ENCODE measurements at regions not wholly inside any gene's neighbourhood (a gene's known extent, or its start where the extent isn't known, plus 50 kb on each side); places are given as distances from the start of the nearest gene placed in this dataset.
A peak's percentile ranks its signal among the peaks of the same experiment; 100 is the strongest.

GRCh38 chr12:41946106-41946505 is 198.6 kb downstream of the GXYLT1 start:
- DNase-seq (ENCODE audit: low read depth) = no peak
- in situ Hi-C loops (cut with HindIII; ENCODE audit: low pct_unique_long_range_greater_than_20kb, low sequenced_read_pairs) = no loop called here

GRCh38 chr12:41944216-41944615 is 200.5 kb downstream of the GXYLT1 start:
- DNase-seq (ENCODE audit: low read depth) = no peak
- in situ Hi-C loops (cut with HindIII; ENCODE audit: low pct_unique_long_range_greater_than_20kb, low sequenced_read_pairs) = no loop called here

- DNase-seq (ENCODE audit: low read depth) = no peak
- in situ Hi-C loops (cut with HindIII; ENCODE audit: low pct_unique_long_range_greater_than_20kb, low sequenced_read_pairs) = no loop called here
Observed at GRCh38 chr12:41943671-41944070, 201.0 kb downstream of the GXYLT1 start.

GRCh38 chr12:41942354-41942753 is 202.3 kb downstream of the GXYLT1 start:
- in situ Hi-C loops (cut with HindIII; ENCODE audit: low pct_unique_long_range_greater_than_20kb, low sequenced_read_pairs) = no loop called here
- no peak for DNase-seq (ENCODE audit: low read depth)

GRCh38 chr12:41941079-41941478 is 203.6 kb downstream of the GXYLT1 start:
- in situ Hi-C loops (cut with HindIII; ENCODE audit: low pct_unique_long_range_greater_than_20kb, low sequenced_read_pairs) = no loop called here
- DNase-seq (ENCODE audit: low read depth) = no peak

- no peak for DNase-seq (ENCODE audit: low read depth)
- in situ Hi-C loops (cut with HindIII; ENCODE audit: low pct_unique_long_range_greater_than_20kb, low sequenced_read_pairs) = no loop called here
Observed at GRCh38 chr12:41940571-41940970, 204.1 kb downstream of the GXYLT1 start.

- no peak for DNase-seq (ENCODE audit: low read depth)
- in situ Hi-C loops (cut with HindIII; ENCODE audit: low pct_unique_long_range_greater_than_20kb, low sequenced_read_pairs) = no loop called here
Observed at GRCh38 chr12:41936333-41936732, 208.3 kb downstream of the GXYLT1 start.

GRCh38 chr12:41935911-41936310 is 208.8 kb downstream of the GXYLT1 start:
- no peak for DNase-seq (ENCODE audit: low read depth)
- in situ Hi-C loops (cut with HindIII; ENCODE audit: low pct_unique_long_range_greater_than_20kb, low sequenced_read_pairs) = no loop called here

- in situ Hi-C loops (cut with HindIII; ENCODE audit: low pct_unique_long_range_greater_than_20kb, low sequenced_read_pairs) = no loop called here
- DNase-seq (ENCODE audit: low read depth) = peak; percentile 47
Observed at GRCh38 chr12:41932470-41932991, 212.1 kb downstream of the GXYLT1 start.

GRCh38 chr12:41930866-41931437 is 213.7 kb downstream of the GXYLT1 start:
- in situ Hi-C loops (cut with HindIII; ENCODE audit: low pct_unique_long_range_greater_than_20kb, low sequenced_read_pairs) = no loop called here
- DNase-seq (ENCODE audit: low read depth) = no peak

GRCh38 chr12:41924111-41924510 is 220.6 kb downstream of the GXYLT1 start:
- in situ Hi-C loops (cut with HindIII; ENCODE audit: low pct_unique_long_range_greater_than_20kb, low sequenced_read_pairs) = no loop called here

GRCh38 chr12:41923351-41923750 is 221.3 kb downstream of the GXYLT1 start:
- DNase-seq (ENCODE audit: low read depth) = no peak
- in situ Hi-C loops (cut with HindIII; ENCODE audit: low pct_unique_long_range_greater_than_20kb, low sequenced_read_pairs) = no loop called here

More at GRCh38 chr12:41924111-41924510, 220.6 kb downstream of the GXYLT1 start:
- DNase-seq (ENCODE audit: low read depth) = no peak

GRCh38 chr12:41920355-41920754 is 224.3 kb downstream of the GXYLT1 start:
- in situ Hi-C loops (cut with HindIII; ENCODE audit: low pct_unique_long_range_greater_than_20kb, low sequenced_read_pairs) = no loop called here
- DNase-seq (ENCODE audit: low read depth) = no peak

- in situ Hi-C loops (cut with HindIII; ENCODE audit: low pct_unique_long_range_greater_than_20kb, low sequenced_read_pairs) = no loop called here
- no peak for DNase-seq (ENCODE audit: low read depth)
Observed at GRCh38 chr12:41919526-41920261, 225.0 kb downstream of the GXYLT1 start.

- no peak for DNase-seq (ENCODE audit: low read depth)
- in situ Hi-C loops (cut with HindIII; ENCODE audit: low pct_unique_long_range_greater_than_20kb, low sequenced_read_pairs) = no loop called here
Observed at GRCh38 chr12:41919048-41919447, 225.6 kb downstream of the GXYLT1 start.

- in situ Hi-C loops (cut with HindIII; ENCODE audit: low pct_unique_long_range_greater_than_20kb, low sequenced_read_pairs) = no loop called here
- DNase-seq (ENCODE audit: low read depth) = no peak
Observed at GRCh38 chr12:41917938-41918341, 226.7 kb downstream of the GXYLT1 start.

- no peak for DNase-seq (ENCODE audit: low read depth)
- in situ Hi-C loops (cut with HindIII; ENCODE audit: low pct_unique_long_range_greater_than_20kb, low sequenced_read_pairs) = no loop called here
Observed at GRCh38 chr12:41917181-41917580, 227.5 kb downstream of the GXYLT1 start.

GRCh38 chr12:41910578-41911320 is 233.9 kb downstream of the GXYLT1 start:
- DNase-seq (ENCODE audit: low read depth) = no peak
- in situ Hi-C loops (cut with HindIII; ENCODE audit: low pct_unique_long_range_greater_than_20kb, low sequenced_read_pairs) = no loop called here

- in situ Hi-C loops (cut with HindIII; ENCODE audit: low pct_unique_long_range_greater_than_20kb, low sequenced_read_pairs) = no loop called here
- no peak for DNase-seq (ENCODE audit: low read depth)
Observed at GRCh38 chr12:41908206-41908605, 236.5 kb downstream of the GXYLT1 start.
